GM12878 (cell line): ENCODE measurements at regions not wholly inside any gene's neighbourhood (a gene's known extent, or its start where the extent isn't known, plus 50 kb on each side); places are given as distances from the start of the nearest gene placed in this dataset.

Experiments used
- ATAC-seq: fragments of 200-7000 bp; cut with Tn5 transposase; 3 replicates; pipeline ENCODE4 v1.9.1; 2020; ENCODE audit warnings: mild to moderate bottlenecking, moderate library complexity
- BruUV-seq: library from RNA; stranded (reverse); fragments of 400-500 nt; replicated peaks from 2 replicates; lab custom pipeline; 2021; lab: Mats Ljungman, UMichigan
- CTCF ChIA-PET: fragments of 300-600 bp; sonication (Branson Sonifier 250); formaldehyde crosslinking; extraction: SDS; loops from one replicate; lab custom pipeline; 2021; ENCODE audit warnings: inconsistent platforms; lab: Yijun Ruan, JAX
- POLR2A ChIA-PET: fragments of 350-600 bp; formaldehyde crosslinking; extraction: SDS; loops from one replicate; lab custom pipeline; 2021; ENCODE audit warnings: inconsistent platforms; lab: Charles Lee
- RAD21 ChIA-PET: fragments of 300-600 bp; sonication (Branson Sonifier 250); formaldehyde crosslinking; loops from one replicate; lab custom pipeline; 2023; ENCODE audit warnings: antibody characterized with exemption; ENCODE audit not compliant: unreplicated experiment; lab: Charles Lee
- SMC1A ChIA-PET: fragments of 300-600 bp; sonication (Branson Sonifier 250); formaldehyde crosslinking; loops from one replicate; lab custom pipeline; 2023; ENCODE audit not compliant: unreplicated experiment, uncharacterized antibody; lab: Charles Lee
- DNase-seq: peaks from one replicate; pipeline ENCODE4 v3.0.0-alpha.2; 2011; ENCODE audit warnings: low read depth, low spot score
- FAIRE-seq: peaks from 3 replicates; lab custom pipeline; 2011; peaks lifted over from hg19 to GRCh38; lab: Jason Lieb, UNC
- H2AFZ ChIP-seq: 2 replicates; pipeline ENCODE4 v1.6.0; 2011; ENCODE audit warnings: low read depth, low read length, control low read depth; ENCODE audit not compliant: control insufficient read depth
- H3K27ac ChIP-seq: 2 replicates; pipeline ENCODE4 v1.5.1; 2011; ENCODE audit warnings: control low read depth; ENCODE audit not compliant: control insufficient read depth, insufficient read depth
- H3K27me3 ChIP-seq, 2 experiments: replicated peaks in 1 of 2; 2 replicates each; pipeline versions ENCODE4 v1.6.0 to v1.6.1; 2011; ENCODE audit warnings: low read length in 1 of 2; ENCODE audit not compliant: control insufficient read depth in 2 of 2, insufficient read depth in 2 of 2
- H3K36me3 ChIP-seq, 2 experiments: 2 replicates each; pipeline ENCODE4 v1.5.1; 2011; ENCODE audit warnings: low read length in 1 of 2; ENCODE audit not compliant: control insufficient read depth in 2 of 2, insufficient read depth in 2 of 2
- H3K4me1 ChIP-seq: 2 replicates; pipeline ENCODE4 v1.6.1; 2011; ENCODE audit warnings: mild to moderate bottlenecking, low read length, moderate library complexity, mixed read lengths; ENCODE audit not compliant: control insufficient read depth, insufficient read depth
- H3K4me2 ChIP-seq: 2 replicates; pipeline ENCODE4 v1.6.0; 2011; ENCODE audit warnings: control low read depth; ENCODE audit not compliant: control insufficient read depth, insufficient read depth
- H3K4me3 ChIP-seq: fragments of 200-600 bp; sonication (generic); 2 replicates; pipeline ENCODE4 v1.5.1; 2016
- H3K79me2 ChIP-seq: 2 replicates; pipeline ENCODE4 v1.6.0; 2011; ENCODE audit warnings: low read length; ENCODE audit not compliant: control insufficient read depth, insufficient read depth
- H3K9ac ChIP-seq: 2 replicates; pipeline ENCODE4 v1.8.0; 2011; ENCODE audit warnings: low read length, control low read depth, mixed read lengths; ENCODE audit not compliant: control insufficient read depth, insufficient read depth
- H3K9me3 ChIP-seq: replicated peaks from 3 replicates; pipeline ENCODE4 v1.5.1; 2011; ENCODE audit warnings: mild to moderate bottlenecking, low read length; ENCODE audit not compliant: control insufficient read depth, insufficient read depth
- H4K20me1 ChIP-seq: 2 replicates; pipeline ENCODE4 v1.6.0; 2011; ENCODE audit not compliant: control insufficient read depth, insufficient read depth
- BRCA1 ChIP-seq: IDR thresholded peaks from 2 replicates; pipeline ENCODE4 v1.6.1; 2011; ENCODE audit warnings: low read depth, low read length, improper control_type of control experiment
- CBX3 ChIP-seq: fragments of 200-600 bp; sonication (generic); IDR thresholded peaks from 2 replicates; pipeline ENCODE4 v1.6.1; 2016; ENCODE audit warnings: low read depth, borderline replicate concordance
- CBX5 ChIP-seq: sonication (generic); IDR thresholded peaks from 2 replicates; pipeline ENCODE4 v1.6.1; 2016; ENCODE audit warnings: low read depth, moderate library complexity, mild to moderate bottlenecking, inconsistent platforms
- JUNB ChIP-seq: IDR thresholded peaks from 2 replicates; pipeline ENCODE4 v1.6.1; 2016; ENCODE audit warnings: antibody characterized with exemption, mild to moderate bottlenecking
- NBN ChIP-seq: fragments of 450-650 bp; IDR thresholded peaks from 2 replicates; pipeline ENCODE4 v1.6.1; 2016
- NR2C1 ChIP-seq: fragments of 450-650 bp; IDR thresholded peaks from 2 replicates; pipeline ENCODE4 v1.6.1; 2017; ENCODE audit warnings: antibody characterized with exemption, mild to moderate bottlenecking, moderate library complexity
- POLR2AphosphoS2 ChIP-seq: IDR thresholded peaks from 2 replicates; pipeline ENCODE4 v1.6.1; 2011; ENCODE audit warnings: low read depth, mild to moderate bottlenecking, low read length, improper control_type of control experiment, moderate library complexity
- RBBP5 ChIP-seq: fragments of 200-600 bp; sonication (generic); conservative IDR thresholded peaks from 2 replicates; pipeline ENCODE4 v1.6.1; 2016
- SMAD1 ChIP-seq: fragments of 450-650 bp; IDR thresholded peaks from 2 replicates; pipeline ENCODE4 v1.6.1; 2018; ENCODE audit warnings: mild to moderate bottlenecking, low read depth; ENCODE audit not compliant: partially characterized antibody
- TCF7 ChIP-seq: IDR thresholded peaks from 2 replicates; pipeline ENCODE4 v1.6.1; 2014; ENCODE audit warnings: antibody characterized with exemption, borderline replicate concordance
- ZZZ3 ChIP-seq: IDR thresholded peaks from 2 replicates; pipeline ENCODE4 v1.6.1; 2011; ENCODE audit warnings: low read depth; ENCODE audit not compliant: control insufficient read depth, insufficient read length
- WGBS: methylation state at CpG from one replicate; pipeline ENCODE4 v1.1.6; 2016; ENCODE audit warnings: low lambda C conversion rate; ENCODE audit not compliant: insufficient replicate concordance, insufficient coverage; ENCODE audit errors: missing lambda C conversion rate; 5-methylcytosine and 5-hydroxymethylcytosine counted together
- in situ Hi-C: fragments of 300-500 bp; cut with MboI; formaldehyde crosslinking; loops from 9 replicates; pipeline ENCODE4 v1.14.3; 2018; ENCODE audit warnings: mixed read lengths
- intact Hi-C: fragments of 100-400 bp; cut with micrococcal nuclease; formaldehyde crosslinking; loops from one replicate; pipeline ENCODE4 v1.14.2; 2022; ENCODE audit not compliant: unreplicated experiment
- TF ChIP-seq, protein P1 (sequence below): fragments of 450-650 bp; IDR thresholded peaks from 2 replicates; pipeline ENCODE4 v1.6.1; 2017; ENCODE audit warnings: borderline replicate concordance
- TF ChIP-seq, protein P2 (sequence below): fragments of 450-650 bp; IDR thresholded peaks from 2 replicates; pipeline ENCODE4 v1.6.1; 2017; ENCODE audit warnings: mild to moderate bottlenecking
- TF ChIP-seq, protein P3 (sequence below): IDR thresholded peaks from 2 replicates; pipeline ENCODE4 v1.6.1; 2011; ENCODE audit warnings: low read depth, mild to moderate bottlenecking, low read length, moderate library complexity, borderline replicate concordance; ENCODE audit errors: extremely low read depth

DNA sequence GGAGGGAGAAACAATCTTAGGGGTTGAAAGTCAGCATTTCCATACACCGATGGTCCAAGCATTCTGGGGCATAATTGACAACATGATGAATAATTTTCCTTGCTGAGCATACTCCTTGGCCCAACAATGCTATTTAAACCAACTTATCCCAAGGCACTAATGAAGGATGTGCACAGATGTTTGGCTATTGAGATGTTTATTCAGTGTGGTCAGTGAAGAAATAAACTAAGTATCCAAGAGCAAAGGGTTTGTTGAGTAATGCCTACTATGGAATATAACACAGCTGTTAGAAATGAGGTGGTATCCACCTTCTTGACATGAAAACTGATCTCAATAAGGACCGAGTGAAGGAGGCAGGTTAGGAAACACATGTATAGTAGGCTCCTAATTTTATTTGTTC lies 53.9 kb upstream of the RAB6D start:
- Histone ChIP-seq H2AFZ (no peak overlapping the region), H3K79me2 (no peaks in the 10 kb centered on the region), H3K4me1 (no peaks in the 10 kb centered on the region), H3K27ac (no peak overlapping the region), H3K9me3 (no peaks in the 10 kb centered on the region), H3K9ac (no peak overlapping the region), H3K4me2 (no peak overlapping the region), H3K4me3 (no peak overlapping the region), H3K36me3 (no peaks in the 10 kb centered on the region), H4K20me1 (no peaks in the 10 kb centered on the region), H3K27me3 (peaks cover 1 to 3% of the 10 kb centered on the region in 2 experiments; a peak in 1 of 4 replicates)
- SMC1A ChIA-PET, result interaction anchor here (0.6 kb wide), 1 partner anchor 62 kb away, joined by 3 read pairs; no protein-coding TSS in a partner anchor
- no peak for DNase-seq
- intact Hi-C loops, result no loop called here
- 18% methylated on average over 2 of the region's 2 CpGs for WGBS
- in situ Hi-C loops, result loop anchor here (25.0 kb wide), 1 partner anchor 369 kb away; no protein-coding TSS in a partner anchor
- RAD21 ChIA-PET, result interaction anchor here (1.2 kb wide), 1 partner anchor 255 kb away, joined by 5 read pairs; no protein-coding TSS in a partner anchor
- BruUV-seq, result no TSS peak
- CTCF ChIA-PET, result no interaction called here
- ATAC-seq, result no peak
- no peak for TF ChIP-seq ZZZ3
- FAIRE-seq, result no peak
- POLR2A ChIA-PET, result no interaction called here

DNA sequence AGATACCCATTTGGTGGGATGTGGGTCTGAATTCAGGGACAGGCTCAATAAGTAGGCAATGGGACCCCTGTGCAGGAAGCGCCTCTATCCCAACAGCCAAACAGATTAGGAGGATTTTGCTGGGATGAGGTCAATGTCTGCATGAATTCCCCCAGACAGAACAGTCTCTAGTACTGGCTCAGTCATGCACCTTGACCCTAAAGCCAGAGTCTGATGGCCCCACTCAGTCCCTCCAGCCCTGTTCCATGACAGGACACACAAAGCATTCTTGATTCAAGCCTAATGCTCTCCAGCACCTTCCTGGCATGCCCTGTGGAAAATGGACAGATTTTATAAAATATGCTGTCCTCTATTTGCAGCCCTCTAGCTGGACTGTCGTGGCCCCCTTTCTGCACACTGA lies 49.8 kb upstream of the RAB6D start:
- H2AFZ ChIP-seq, result no peak overlapping the region
- ChIA-PET POLR2A (no interaction called here), SMC1A (interaction anchor here (0.7 to 2.2 kb wide), 6 partner anchors 10 to 1477 kb away, joined by 3 to 22 read pairs (median 4); no protein-coding TSS in a partner anchor), CTCF (interaction anchor here (0.7 to 4.5 kb wide), 15 partner anchors 9 to 1478 kb away, joined by 3 to 36 read pairs (median 4); partner anchors contain the start of genes CCDC74A and MZT2A), RAD21 (interaction anchor here (0.6 to 3.8 kb wide), 3 partner anchors 20 to 1477 kb away, joined by 4 to 39 read pairs (median 9); no protein-coding TSS in a partner anchor)
- no peak for FAIRE-seq
- DNase-seq, result no peak
- no peaks in the 10 kb centered on the region for H3K4me1 ChIP-seq
- intact Hi-C loops, result loop anchor here (1.0 to 5.0 kb wide), 7 partner anchors 79 to 1477 kb away; partner anchors contain the start of genes CCDC74A and MZT2A
- in situ Hi-C loops, result loop anchor here (5.0 to 25.0 kb wide), 3 partner anchors 259 to 1476 kb away; no protein-coding TSS in a partner anchor
- no peaks in the 10 kb centered on the region for H4K20me1 ChIP-seq
- H3K9me3 ChIP-seq, result no peaks in the 10 kb centered on the region
- H3K9ac ChIP-seq, result no peak overlapping the region
- no peaks in the 10 kb centered on the region for H3K79me2 ChIP-seq
- BruUV-seq, result no TSS peak
- no peak overlapping the region for H3K27ac ChIP-seq
- H3K4me3 ChIP-seq, result no peak overlapping the region
- no peaks in the 10 kb centered on the region for H3K36me3 ChIP-seq
- peaks cover 1 to 3% of the 10 kb centered on the region in 2 experiments; a peak in 1 of 4 replicates for H3K27me3 ChIP-seq
- 0% methylated on average over 2 of the region's 2 CpGs for WGBS
- no peak for ATAC-seq
- no peak overlapping the region for H3K4me2 ChIP-seq
- TF ChIP-seq SMAD1 (no peak), NR2C1 (no peak), NBN (no peak), RBBP5 (no peak), CBX3 (no peak), BRCA1 (no peak), POLR2AphosphoS2 (no peak), TCF7 (no peak), JUNB (no peak), CBX5 (no peak)
- TF ChIP-seq, protein P1, sequence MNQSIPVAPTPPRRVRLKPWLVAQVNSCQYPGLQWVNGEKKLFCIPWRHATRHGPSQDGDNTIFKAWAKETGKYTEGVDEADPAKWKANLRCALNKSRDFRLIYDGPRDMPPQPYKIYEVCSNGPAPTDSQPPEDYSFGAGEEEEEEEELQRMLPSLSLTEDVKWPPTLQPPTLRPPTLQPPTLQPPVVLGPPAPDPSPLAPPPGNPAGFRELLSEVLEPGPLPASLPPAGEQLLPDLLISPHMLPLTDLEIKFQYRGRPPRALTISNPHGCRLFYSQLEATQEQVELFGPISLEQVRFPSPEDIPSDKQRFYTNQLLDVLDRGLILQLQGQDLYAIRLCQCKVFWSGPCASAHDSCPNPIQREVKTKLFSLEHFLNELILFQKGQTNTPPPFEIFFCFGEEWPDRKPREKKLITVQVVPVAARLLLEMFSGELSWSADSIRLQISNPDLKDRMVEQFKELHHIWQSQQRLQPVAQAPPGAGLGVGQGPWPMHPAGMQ, result no peak
- TF ChIP-seq, protein P2, sequence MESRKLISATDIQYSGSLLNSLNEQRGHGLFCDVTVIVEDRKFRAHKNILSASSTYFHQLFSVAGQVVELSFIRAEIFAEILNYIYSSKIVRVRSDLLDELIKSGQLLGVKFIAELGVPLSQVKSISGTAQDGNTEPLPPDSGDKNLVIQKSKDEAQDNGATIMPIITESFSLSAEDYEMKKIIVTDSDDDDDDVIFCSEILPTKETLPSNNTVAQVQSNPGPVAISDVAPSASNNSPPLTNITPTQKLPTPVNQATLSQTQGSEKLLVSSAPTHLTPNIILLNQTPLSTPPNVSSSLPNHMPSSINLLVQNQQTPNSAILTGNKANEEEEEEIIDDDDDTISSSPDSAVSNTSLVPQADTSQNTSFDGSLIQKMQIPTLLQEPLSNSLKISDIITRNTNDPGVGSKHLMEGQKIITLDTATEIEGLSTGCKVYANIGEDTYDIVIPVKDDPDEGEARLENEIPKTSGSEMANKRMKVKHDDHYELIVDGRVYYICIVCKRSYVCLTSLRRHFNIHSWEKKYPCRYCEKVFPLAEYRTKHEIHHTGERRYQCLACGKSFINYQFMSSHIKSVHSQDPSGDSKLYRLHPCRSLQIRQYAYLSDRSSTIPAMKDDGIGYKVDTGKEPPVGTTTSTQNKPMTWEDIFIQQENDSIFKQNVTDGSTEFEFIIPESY, result no peak
- TF ChIP-seq, protein P3, sequence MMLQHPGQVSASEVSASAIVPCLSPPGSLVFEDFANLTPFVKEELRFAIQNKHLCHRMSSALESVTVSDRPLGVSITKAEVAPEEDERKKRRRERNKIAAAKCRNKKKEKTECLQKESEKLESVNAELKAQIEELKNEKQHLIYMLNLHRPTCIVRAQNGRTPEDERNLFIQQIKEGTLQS, result no peak
